GM21528 (cell line): ENCODE measurements at regions not wholly inside any gene's neighbourhood (a gene's known extent, or its start where the extent isn't known, plus 50 kb on each side); places are given as distances from the start of the nearest gene placed in this dataset.
"Not testable (repeated sequence)": the region's sequence is repeated elsewhere in the genome, so short reads cannot be mapped to it uniquely, and the experiment has no call there.

Source experiments
- ATAC-seq: cut with Tn5 transposase; IDR thresholded peaks from one replicate; pipeline ENCODE4 v1.9.1; 2021; ENCODE audit warnings: mild to moderate bottlenecking, moderate library complexity; ENCODE audit not compliant: unreplicated experiment, low FRiP score

- ATAC-seq: not testable (repeated sequence)
Measured at GRCh38 chr10:65429381-65429780, 1496.5 kb upstream of the LRRTM3 start.

GRCh38 chr10:65430979-65431378 is 1494.9 kb upstream of the LRRTM3 start:
- ATAC-seq: no peak

GRCh38 chr10:65470986-65471385 is 1454.8 kb upstream of the LRRTM3 start:
- ATAC-seq: no peak

- ATAC-seq: no peak
Measured at GRCh38 chr10:65482848-65483247, 1443.0 kb upstream of the LRRTM3 start.

GRCh38 chr10:65491799-65492198 is 1434.0 kb upstream of the LRRTM3 start:
- no peak for ATAC-seq

- no peak for ATAC-seq
Measured at GRCh38 chr10:65496541-65496940, 1429.3 kb upstream of the LRRTM3 start.

- no peak for ATAC-seq
Measured at GRCh38 chr10:65497837-65498236, 1428.0 kb upstream of the LRRTM3 start.

GRCh38 chr10:65500716-65501115 is 1425.1 kb upstream of the LRRTM3 start:
- no peak for ATAC-seq

GRCh38 chr10:65501259-65501658 is 1424.6 kb upstream of the LRRTM3 start:
- no peak for ATAC-seq

GRCh38 chr10:65518379-65518778 is 1407.5 kb upstream of the LRRTM3 start:
- ATAC-seq: no peak

GRCh38 chr10:65528986-65529385 is 1396.8 kb upstream of the LRRTM3 start:
- ATAC-seq: no peak

- ATAC-seq: no peak
Measured at GRCh38 chr10:65531545-65531944, 1394.3 kb upstream of the LRRTM3 start.

- ATAC-seq: no peak
Measured at GRCh38 chr10:65534771-65535170, 1391.1 kb upstream of the LRRTM3 start.

GRCh38 chr10:65544756-65545155 is 1381.1 kb upstream of the LRRTM3 start:
- ATAC-seq: no peak

- no peak for ATAC-seq
Measured at GRCh38 chr10:65548001-65548400, 1377.8 kb upstream of the LRRTM3 start.

GRCh38 chr10:65550761-65551160 is 1375.1 kb upstream of the LRRTM3 start:
- no peak for ATAC-seq

- no peak for ATAC-seq
Measured at GRCh38 chr10:65555192-65555591, 1370.6 kb upstream of the LRRTM3 start.

- no peak for ATAC-seq
Measured at GRCh38 chr10:65556006-65556405, 1369.8 kb upstream of the LRRTM3 start.

- no peak for ATAC-seq
Measured at GRCh38 chr10:65559369-65559768, 1366.5 kb upstream of the LRRTM3 start.

- no peak for ATAC-seq
Measured at GRCh38 chr10:65565246-65565645, 1360.6 kb upstream of the LRRTM3 start.

- no peak for ATAC-seq
Measured at GRCh38 chr10:65566906-65567305, 1358.9 kb upstream of the LRRTM3 start.

- no peak for ATAC-seq
Measured at GRCh38 chr10:65570143-65571010, 1355.5 kb upstream of the LRRTM3 start.
